Endothelial cell of umbilical vein (primary cell): ENCODE measurements at regions not wholly inside any gene's neighbourhood (a gene's known extent, or its start where the extent isn't known, plus 50 kb on each side); places are given as distances from the start of the nearest gene placed in this dataset.

Experiments used
- BruUV-seq: library from RNA; stranded (reverse); fragments of 400-500 nt; replicated peaks from 2 replicates; lab custom pipeline; 2021; lab: Mats Ljungman, UMichigan
- CTCF ChIA-PET: fragments of 300-600, 350-600 bp; sonication (Branson Sonifier 250); formaldehyde crosslinking; loops from one replicate; lab custom pipeline; 2021; ENCODE audit warnings: antibody characterized with exemption, inconsistent platforms; lab: Charles Lee
- POLR2A ChIA-PET: fragments of 300-600, 350-600 bp; sonication (Branson Sonifier 250); formaldehyde crosslinking; loops from one replicate; lab custom pipeline; 2021; ENCODE audit warnings: antibody characterized with exemption, inconsistent platforms; lab: Charles Lee
- DNase-seq: peaks from one replicate; pipeline ENCODE4 v3.0.0-alpha.2; 2011; ENCODE audit warnings: low read depth, low spot score
- FAIRE-seq: peaks from 2 replicates; lab custom pipeline; 2011; peaks lifted over from hg19 to GRCh38; lab: Jason Lieb, UNC
- H2AFZ ChIP-seq: 2 replicates; pipeline ENCODE4 v1.6.0; 2012; ENCODE audit warnings: low read depth, low read length, control low read depth, inconsistent platforms
- H3K27ac ChIP-seq: 2 replicates; pipeline ENCODE4 v1.5.1; 2011; ENCODE audit warnings: low read depth, mild to moderate bottlenecking, control low read depth, low read length, moderate library complexity; ENCODE audit not compliant: insufficient read depth
- H3K27me3 ChIP-seq, 2 experiments: 2 replicates each; pipeline versions ENCODE4 v1.6.0 to v1.6.1; 2011; ENCODE audit warnings: low read length in 2 of 2, mixed read lengths in 1 of 2; ENCODE audit not compliant: control insufficient read depth in 2 of 2, insufficient read depth in 2 of 2
- H3K36me3 ChIP-seq, 2 experiments: 2 replicates in 1 of 2; 3 replicates in 1 of 2; pipeline ENCODE4 v1.5.1; 2011; ENCODE audit warnings: low read length in 2 of 2, mild to moderate bottlenecking in 1 of 2, moderate library complexity in 1 of 2; ENCODE audit not compliant: control insufficient read depth in 2 of 2, insufficient read depth in 2 of 2; ENCODE audit errors: extremely low read depth in 1 of 2
- H3K4me1 ChIP-seq: 3 replicates; pipeline ENCODE4 v1.5.1; 2011; ENCODE audit warnings: mild to moderate bottlenecking, low read length; ENCODE audit not compliant: control insufficient read depth, insufficient read depth; ENCODE audit errors: extremely low read depth
- H3K4me2 ChIP-seq: 2 replicates; pipeline ENCODE4 v1.6.1; 2011; ENCODE audit warnings: low read length, control low read depth, mixed read lengths; ENCODE audit not compliant: insufficient read depth
- H3K4me3 ChIP-seq, 3 experiments: fragments of 200-600 bp in 1 of 3; sonication (generic), shearing (Covaris generic) in 1 of 3; replicated peaks in 1 of 3; 2 replicates each; pipeline ENCODE4 v1.5.1; 2011 to 2016; ENCODE audit warnings: control low read depth in 3 of 3, low read length in 3 of 3, mild to moderate bottlenecking in 2 of 3, inconsistent platforms in 1 of 3, low read depth in 1 of 3, moderate library complexity in 1 of 3; ENCODE audit not compliant: insufficient read depth in 1 of 3
- H3K79me2 ChIP-seq: 2 replicates; pipeline ENCODE4 v1.6.0; 2012; ENCODE audit warnings: low read length, inconsistent platforms; ENCODE audit not compliant: control insufficient read depth, insufficient read depth
- H3K9ac ChIP-seq: replicated peaks from 2 replicates; pipeline ENCODE3; 2011; ENCODE audit warnings: low read length, control low read depth; ENCODE audit not compliant: insufficient read depth; ENCODE audit errors: extremely low read depth
- H3K9me1 ChIP-seq: replicated peaks from 3 replicates; pipeline ENCODE4 v1.6.0; 2011; ENCODE audit warnings: mild to moderate bottlenecking, low read length; ENCODE audit not compliant: control insufficient read depth, insufficient read depth; ENCODE audit errors: extremely low read depth
- H3K9me3 ChIP-seq: replicated peaks from 2 replicates; pipeline ENCODE4 v1.5.1; 2012; ENCODE audit warnings: low read length, inconsistent platforms; ENCODE audit not compliant: control insufficient read depth, insufficient read depth
- H4K20me1 ChIP-seq: replicated peaks from 2 replicates; pipeline ENCODE3; 2011; ENCODE audit warnings: mild to moderate bottlenecking, low read length; ENCODE audit not compliant: control insufficient read depth, insufficient read depth; ENCODE audit errors: extremely low read depth
- CTCF ChIP-seq, 2 donors: IDR thresholded peaks; 1 replicate in 1 of 2; 2 replicates in 1 of 2; pipeline ENCODE4 v1.5.1; 2011; ENCODE audit warnings: low read length in 2 of 2, mild to moderate bottlenecking in 2 of 2, moderate library complexity in 2 of 2, control low read depth in 1 of 2, inconsistent platforms in 1 of 2, low read depth in 1 of 2; ENCODE audit not compliant: insufficient read depth in 1 of 2; ENCODE audit errors: extremely low read depth in 1 of 2
- EZH2 ChIP-seq: IDR thresholded peaks from 2 replicates; pipeline ENCODE4 v1.6.1; 2012; ENCODE audit warnings: borderline replicate concordance, low read depth, mild to moderate bottlenecking, moderate library complexity, low read length, inconsistent platforms; ENCODE audit not compliant: severe bottlenecking
- FOS ChIP-seq: IDR thresholded peaks from 2 replicates; pipeline ENCODE4 v1.6.1; 2011; ENCODE audit warnings: mild to moderate bottlenecking, low read length, moderate library complexity, borderline replicate concordance; ENCODE audit not compliant: insufficient read depth
- GATA2 ChIP-seq: IDR thresholded peaks from 2 replicates; pipeline ENCODE4 v1.7.0; 2011; ENCODE audit warnings: low read depth, mild to moderate bottlenecking, moderate library complexity, mixed read lengths, low read length; ENCODE audit not compliant: insufficient read length, insufficient read depth
- JUN ChIP-seq: IDR thresholded peaks from 2 replicates; pipeline ENCODE4 v1.6.1; 2011; ENCODE audit warnings: borderline replicate concordance, low read depth; ENCODE audit not compliant: insufficient read length, insufficient read depth
- MAX ChIP-seq: IDR thresholded peaks from 2 replicates; pipeline ENCODE4 v1.6.1; 2011; ENCODE audit not compliant: insufficient read depth, insufficient read length
- MYC ChIP-seq: IDR thresholded peaks from one replicate; pipeline ENCODE4 v1.6.1; 2011; ENCODE audit warnings: mild to moderate bottlenecking, low read depth, low read length
- POLR2A ChIP-seq: IDR thresholded peaks from 2 replicates; pipeline ENCODE4 v1.6.1; 2012; ENCODE audit warnings: low read depth, mild to moderate bottlenecking, control low read depth, low read length
- POLR2AphosphoS5 ChIP-seq: IDR thresholded peaks from 2 replicates; pipeline ENCODE4 v1.6.1; 2012; ENCODE audit warnings: low read depth, mild to moderate bottlenecking, control low read depth, low read length, moderate library complexity; ENCODE audit not compliant: insufficient read depth
- dilution Hi-C: fragments of 300-500 bp; cut with MboI; formaldehyde crosslinking; loops from one replicate; pipeline ENCODE4 v1.15.0; 2019; ENCODE audit warnings: low sequenced_read_pairs; ENCODE audit not compliant: extremely low pct_ligation_motif_present
- intact Hi-C: fragments of 100-400 bp; cut with micrococcal nuclease; formaldehyde crosslinking; loops from one replicate; pipeline ENCODE4 v1.10.0; 2022

- Histone ChIP-seq H3K4me3 (no peak overlapping the region), H3K27me3 (no peaks in the 10 kb centered on the region), H3K9ac (no peak overlapping the region), H4K20me1 (no peaks in the 10 kb centered on the region), H3K4me1 (no peaks in the 10 kb centered on the region), H3K79me2 (no peaks in the 10 kb centered on the region), H3K9me1 (no peaks in the 10 kb centered on the region), H2AFZ (no peak overlapping the region), H3K9me3 (no peaks in the 10 kb centered on the region), H3K4me2 (no peak overlapping the region), H3K27ac (no peak overlapping the region), H3K36me3 (no peaks in the 10 kb centered on the region)
- dilution Hi-C loops, result no loop called here
- CTCF ChIA-PET, result interaction anchor here (0.6 to 1.0 kb wide), 2 partner anchors 10 to 191 kb away, joined by 3 read pairs; no protein-coding TSS in a partner anchor
- POLR2A ChIA-PET, result no interaction called here
- TF ChIP-seq MAX (no peak), GATA2 (no peak), POLR2A (no peak), MYC (no peak), FOS (no peak), JUN (no peak), EZH2 (no peak), CTCF (IDR thresholded peaks at IDR 0.05; ENCODE audit: extremely low read depth in 1 of 2, insufficient read depth in 1 of 2, low read depth in 1 of 2, low read length in 2 of 2) (no peak), POLR2AphosphoS5 (no peak)
- FAIRE-seq (no peak), DNase-seq (no peak)
- intact Hi-C loops, result no loop called here
- BruUV-seq, result no TSS peak
Observed at GRCh38 chr2:221337957-221338685, 234.0 kb downstream of the EPHA4 start.
